ENCODE measurements at regions not wholly inside any gene's neighbourhood (a gene's known extent, or its start where the extent isn't known, plus 50 kb on each side); places are given as distances from the start of the nearest gene placed in this dataset.

- TF ChIP-seq CTCF (IDR thresholded peaks at IDR 0.05): no peak
- TF ChIP-seq EZH2 (IDR thresholded peaks at IDR 0.05; ENCODE audit: borderline replicate concordance, insufficient read depth, low read depth, low read length, poor library complexity, severe bottlenecking): no peak
Observed at GRCh38 chr1:213572912-213573647, 414.7 kb upstream of the PROX1 start.

Data from B cell (primary cell).